ENCODE measurements at regions not wholly inside any gene's neighbourhood (a gene's known extent, or its start where the extent isn't known, plus 50 kb on each side); places are given as distances from the start of the nearest gene placed in this dataset.

GRCh38 chr18:74006143-74006542 is 141.5 kb downstream of the FBXO15 start:
- CTCF ChIA-PET: no interaction called here
- Mint-ChIP-seq H3K4me3 (ENCODE audit: low read depth, unreplicated experiment) (no peak overlapping the region), H3K36me3 (ENCODE audit: insufficient read depth, unreplicated experiment) (no peaks in the 10 kb centered on the region), H3K9me3 (ENCODE audit: low read depth, unreplicated experiment) (no peaks in the 10 kb centered on the region), H3K27me3 (ENCODE audit: unreplicated experiment) (peaks cover 28% of the 10 kb centered on the region), H3K27ac (ENCODE audit: unreplicated experiment) (no peak overlapping the region), H3K4me1 (ENCODE audit: low read depth, unreplicated experiment) (no peaks in the 10 kb centered on the region)
- intact Hi-C loops (cut with micrococcal nuclease; ENCODE audit: unreplicated experiment): no loop called here
- no peak for DNase-seq
- no TSS peak for BruUV-seq (replicated peaks)
- no peak for TF ChIP-seq CTCF (IDR thresholded peaks at IDR 0.05; ENCODE audit: unreplicated experiment)

- intact Hi-C loops (cut with micrococcal nuclease; ENCODE audit: unreplicated experiment): no loop called here
- TF ChIP-seq CTCF (IDR thresholded peaks at IDR 0.05; ENCODE audit: unreplicated experiment): no peak
These were observed 142.1 kb downstream of the FBXO15 start for GRCh38 chr18:74005320-74006109.

GRCh38 chr18:73992242-73993022 is 155.2 kb downstream of the FBXO15 start:
- peaks cover 40% of the 10 kb centered on the region for H3K27me3 Mint-ChIP-seq (ENCODE audit: unreplicated experiment)
- DNase-seq: no peak
- no peak overlapping the region for H3K27ac Mint-ChIP-seq (ENCODE audit: unreplicated experiment)
- no peaks in the 10 kb centered on the region for H3K36me3 Mint-ChIP-seq (ENCODE audit: insufficient read depth, unreplicated experiment)
- TF ChIP-seq CTCF (IDR thresholded peaks at IDR 0.05; ENCODE audit: unreplicated experiment): no peak
- no peak overlapping the region for H3K4me3 Mint-ChIP-seq (ENCODE audit: low read depth, unreplicated experiment)
- H3K4me1 Mint-ChIP-seq (ENCODE audit: low read depth, unreplicated experiment): no peaks in the 10 kb centered on the region
- CTCF ChIA-PET: no interaction called here
- peaks cover 5% of the 10 kb centered on the region for H3K9me3 Mint-ChIP-seq (ENCODE audit: low read depth, unreplicated experiment)
- intact Hi-C loops (cut with micrococcal nuclease; ENCODE audit: unreplicated experiment): no loop called here
- no TSS peak for BruUV-seq (replicated peaks)

More at GRCh38 chr18:74005320-74006109, 142.1 kb downstream of the FBXO15 start:
- Mint-ChIP-seq H3K36me3 (ENCODE audit: insufficient read depth, unreplicated experiment) (no peaks in the 10 kb centered on the region), H3K27me3 (ENCODE audit: unreplicated experiment) (peaks cover 31% of the 10 kb centered on the region), H3K27ac (ENCODE audit: unreplicated experiment) (no peak overlapping the region), H3K4me1 (ENCODE audit: low read depth, unreplicated experiment) (no peaks in the 10 kb centered on the region), H3K9me3 (ENCODE audit: low read depth, unreplicated experiment) (no peaks in the 10 kb centered on the region), H3K4me3 (ENCODE audit: low read depth, unreplicated experiment) (no peak overlapping the region)
- DNase-seq: no peak
- CTCF ChIA-PET: no interaction called here
- no TSS peak for BruUV-seq (replicated peaks)

- DNase-seq: no peak
- Mint-ChIP-seq H3K27ac (ENCODE audit: unreplicated experiment) (no peak overlapping the region), H3K9me3 (ENCODE audit: low read depth, unreplicated experiment) (peaks cover 5% of the 10 kb centered on the region), H3K4me3 (ENCODE audit: low read depth, unreplicated experiment) (no peak overlapping the region), H3K27me3 (ENCODE audit: unreplicated experiment) (peaks cover 40% of the 10 kb centered on the region), H3K36me3 (ENCODE audit: insufficient read depth, unreplicated experiment) (no peaks in the 10 kb centered on the region), H3K4me1 (ENCODE audit: low read depth, unreplicated experiment) (no peaks in the 10 kb centered on the region)
- no TSS peak for BruUV-seq (replicated peaks)
- TF ChIP-seq CTCF (IDR thresholded peaks at IDR 0.05; ENCODE audit: unreplicated experiment): no peak
- intact Hi-C loops (cut with micrococcal nuclease; ENCODE audit: unreplicated experiment): no loop called here
- CTCF ChIA-PET: no interaction called here
These were observed 156.1 kb downstream of the FBXO15 start for GRCh38 chr18:73991570-73991969.

Measured in Calu3 (cell line).